H1 (cell line): ENCODE measurements at regions not wholly inside any gene's neighbourhood (a gene's known extent, or its start where the extent isn't known, plus 50 kb on each side); places are given as distances from the start of the nearest gene placed in this dataset.

ENCODE experiments used
- CTCF ChIA-PET: fragments of 300-600 bp; sonication (Branson Sonifier 250); formaldehyde crosslinking; loops from one replicate; lab custom pipeline; 2021; ENCODE audit not compliant: partially characterized antibody; lab: Charles Lee
- POLR2A ChIA-PET: fragments of 300-600 bp; sonication (Branson Sonifier 250); formaldehyde crosslinking; loops from one replicate; lab custom pipeline; 2021; ENCODE audit warnings: inconsistent platforms; ENCODE audit not compliant: partially characterized antibody; lab: Charles Lee
- DNase-seq, 2 experiments: peaks; one replicate each; pipeline versions ENCODE4 v3.0.0 to v3.0.0-alpha.2; 2010 to 2022; ENCODE audit warnings: low spot score in 2 of 2, low read depth in 1 of 2, mixed read lengths in 1 of 2
- FAIRE-seq: peaks from 2 replicates; lab custom pipeline; 2011; peaks lifted over from hg19 to GRCh38; lab: Jason Lieb, UNC
- H2AFZ ChIP-seq: 2 replicates; pipeline ENCODE4 v1.8.1; 2012; ENCODE audit warnings: low read length, inconsistent platforms
- H2AK5ac ChIP-seq: 2 replicates; pipeline ENCODE4 v1.6.1; 2013; ENCODE audit warnings: low read depth, low read length
- H2BK120ac ChIP-seq: replicated peaks from 2 replicates; pipeline ENCODE3; 2013; ENCODE audit warnings: low read depth, low read length, inconsistent platforms
- H2BK12ac ChIP-seq: 2 replicates; pipeline ENCODE4 v1.6.1; 2013; ENCODE audit warnings: low read depth, low read length
- H2BK15ac ChIP-seq: 2 replicates; pipeline ENCODE4 v1.6.1; 2013; ENCODE audit warnings: low read length
- H2BK20ac ChIP-seq: 2 replicates; pipeline ENCODE4 v1.6.1; 2013; ENCODE audit warnings: low read length
- H2BK5ac ChIP-seq: 2 replicates; pipeline ENCODE4 v1.6.1; 2013; ENCODE audit warnings: low read depth, low read length
- H3K14ac ChIP-seq: 2 replicates; pipeline ENCODE4 v1.6.1; 2013; ENCODE audit warnings: inconsistent platforms; ENCODE audit not compliant: insufficient read length
- H3K18ac ChIP-seq: 2 replicates; pipeline ENCODE4 v1.6.1; 2013; ENCODE audit warnings: low read length; ENCODE audit errors: extremely low read depth
- H3K23ac ChIP-seq: 2 replicates; pipeline ENCODE4 v1.6.1; 2013; ENCODE audit warnings: inconsistent platforms; ENCODE audit not compliant: insufficient read length
- H3K23me2 ChIP-seq: 2 replicates; pipeline ENCODE4 v1.6.1; 2013; ENCODE audit warnings: low read depth, low read length
- H3K27ac ChIP-seq: 2 replicates; pipeline ENCODE4 v1.6.1; 2011; ENCODE audit warnings: low read depth, low read length, inconsistent platforms
- H3K27me3 ChIP-seq, 4 experiments: replicated peaks in 1 of 4; 1 replicate in 1 of 4; 2 replicates in 3 of 4; pipeline versions ENCODE4 v1.6.1 to v1.8.1; 2011 to 2013; ENCODE audit warnings: low read length in 3 of 4, mild to moderate bottlenecking in 3 of 4, inconsistent platforms in 2 of 4, mixed read lengths in 2 of 4, moderate library complexity in 1 of 4; ENCODE audit not compliant: control insufficient read depth in 3 of 4, insufficient read depth in 3 of 4; ENCODE audit errors: extremely low read depth in 1 of 4
- H3K36me3 ChIP-seq, 4 experiments: 2 replicates each; pipeline versions ENCODE4 v1.6.1 to v1.8.1; 2011 to 2013; ENCODE audit warnings: mild to moderate bottlenecking in 4 of 4, low read length in 3 of 4, moderate library complexity in 2 of 4, control low read depth in 1 of 4, inconsistent platforms in 1 of 4; ENCODE audit not compliant: insufficient read depth in 4 of 4, control insufficient read depth in 2 of 4
- H3K4ac ChIP-seq: replicated peaks from 2 replicates; pipeline ENCODE3; 2013; ENCODE audit warnings: low read length, low read depth, mixed read lengths, inconsistent platforms; ENCODE audit not compliant: insufficient read length
- H3K4me1 ChIP-seq, 4 experiments: replicated peaks in 1 of 4; 1 replicate in 1 of 4; 2 replicates in 3 of 4; pipeline versions ENCODE4 v1.6.1 to v1.8.1; 2011 to 2013; ENCODE audit warnings: low read length in 3 of 4, inconsistent platforms in 2 of 4, mixed read lengths in 1 of 4; ENCODE audit not compliant: insufficient read depth in 4 of 4, control insufficient read depth in 3 of 4
- H3K4me2 ChIP-seq, 2 experiments: 2 replicates each; pipeline versions ENCODE4 v1.6.1 to v1.8.1; 2011 to 2013; ENCODE audit warnings: low read depth in 2 of 2, low read length in 2 of 2, control low read depth in 1 of 2, inconsistent platforms in 1 of 2, mild to moderate bottlenecking in 1 of 2; ENCODE audit not compliant: insufficient read depth in 1 of 2
- H3K4me3 ChIP-seq, 4 experiments: fragments of 200-600, 300-600 bp in 1 of 4; sonication (generic), shearing (Covaris generic), sonication (Bioruptor Twin) in 1 of 4; 2 replicates each; pipeline versions ENCODE4 v1.5.1 to v1.8.1; 2011 to 2016; ENCODE audit warnings: low read length in 4 of 4, low read depth in 3 of 4, control low read depth in 2 of 4, inconsistent platforms in 2 of 4, mild to moderate bottlenecking in 2 of 4, mixed read lengths in 1 of 4, moderate library complexity in 1 of 4; ENCODE audit not compliant: insufficient read depth in 2 of 4; ENCODE audit errors: extremely low read depth in 1 of 4
- H3K56ac ChIP-seq: replicated peaks from 2 replicates; pipeline ENCODE3; 2013; ENCODE audit warnings: low read depth, mild to moderate bottlenecking, mixed read lengths, low read length, inconsistent platforms; ENCODE audit not compliant: insufficient read length
- H3K79me1 ChIP-seq: 2 replicates; pipeline ENCODE4 v1.6.1; 2013; ENCODE audit warnings: low read depth, low read length, control low read depth
- H3K79me2 ChIP-seq, 2 experiments: 2 replicates each; pipeline versions ENCODE4 v1.6.1 to v1.8.1; 2012 to 2013; ENCODE audit warnings: low read length in 2 of 2, mild to moderate bottlenecking in 2 of 2, inconsistent platforms in 1 of 2; ENCODE audit not compliant: insufficient read depth in 2 of 2, control insufficient read depth in 1 of 2
- H3K9ac ChIP-seq, 4 experiments: replicated peaks in 1 of 4; 1 replicate in 1 of 4; 2 replicates in 3 of 4; pipeline versions ENCODE4 v1.6.1 to v1.8.1; 2011 to 2013; ENCODE audit warnings: low read depth in 3 of 4, low read length in 3 of 4, control low read depth in 2 of 4, mild to moderate bottlenecking in 2 of 4, moderate library complexity in 2 of 4, inconsistent platforms in 1 of 4; ENCODE audit errors: extremely low read depth in 1 of 4
- H3K9me3 ChIP-seq, 2 experiments: 2 replicates each; pipeline versions ENCODE4 v1.6.1 to v1.8.1; 2012 to 2013; ENCODE audit warnings: mild to moderate bottlenecking in 2 of 2, moderate library complexity in 2 of 2, control low read depth in 1 of 2, inconsistent platforms in 1 of 2, low read depth in 1 of 2, low read length in 1 of 2, mixed read lengths in 1 of 2; ENCODE audit not compliant: insufficient read depth in 2 of 2
- H4K20me1 ChIP-seq, 2 experiments: replicated peaks in 1 of 2; 2 replicates each; pipeline versions ENCODE3 to v1.8.1; 2011 to 2013; ENCODE audit warnings: inconsistent platforms in 2 of 2, low read length in 2 of 2, mild to moderate bottlenecking in 1 of 2; ENCODE audit not compliant: insufficient read depth in 2 of 2, control insufficient read depth in 1 of 2
- H4K5ac ChIP-seq: 2 replicates; pipeline ENCODE4 v1.6.1; 2013; ENCODE audit warnings: low read length, low read depth, mixed read lengths, inconsistent platforms; ENCODE audit not compliant: insufficient read length
- H4K8ac ChIP-seq: 2 replicates; pipeline ENCODE4 v1.8.0; 2013; ENCODE audit warnings: mild to moderate bottlenecking, moderate library complexity, low read length, inconsistent platforms; ENCODE audit not compliant: insufficient read depth; ENCODE audit errors: extremely low read depth
- H4K91ac ChIP-seq: replicated peaks from 2 replicates; pipeline ENCODE3; 2013; ENCODE audit warnings: low read length, mixed read lengths, inconsistent platforms; ENCODE audit not compliant: insufficient read length
- BRCA1 ChIP-seq: IDR thresholded peaks from 2 replicates; pipeline ENCODE4 v1.6.1; 2012; ENCODE audit warnings: low read depth, low read length, improper control_type of control experiment
- CBX5 ChIP-seq: fragments of 300-800, 300-1000 bp; sonication (generic); IDR thresholded peaks from 2 replicates; pipeline ENCODE4 v1.7.1; 2016; ENCODE audit warnings: antibody characterized with exemption, low read length, low read depth
- CEBPB ChIP-seq: IDR thresholded peaks from 2 replicates; pipeline ENCODE4 v1.6.1; 2012; ENCODE audit warnings: low read depth, low read length
- JUND ChIP-seq: IDR thresholded peaks from 2 replicates; pipeline ENCODE4 v1.6.1; 2011; ENCODE audit warnings: mild to moderate bottlenecking, improper control_type of control experiment, low read length
- RAD21 ChIP-seq, 2 experiments: IDR thresholded peaks in 1 of 2; conservative IDR thresholded peaks in 1 of 2; 2 replicates each; pipeline ENCODE4 v1.6.1; 2011; ENCODE audit warnings: low read depth in 2 of 2, low read length in 2 of 2, improper control_type of control experiment in 1 of 2, inconsistent platforms in 1 of 2, mild to moderate bottlenecking in 1 of 2, moderate library complexity in 1 of 2
- SIN3A ChIP-seq, 2 experiments: IDR thresholded peaks in 1 of 2; conservative IDR thresholded peaks in 1 of 2; 2 replicates each; pipeline ENCODE4 v1.6.1; 2011 to 2012; ENCODE audit warnings: low read length in 2 of 2, improper control_type of control experiment in 1 of 2, low read depth in 1 of 2, mild to moderate bottlenecking in 1 of 2
- SIX5 ChIP-seq: IDR thresholded peaks from 2 replicates; pipeline ENCODE4 v1.6.1; 2011; ENCODE audit warnings: mild to moderate bottlenecking, low read depth, low read length
- TAF1 ChIP-seq: IDR thresholded peaks from 2 replicates; pipeline ENCODE4 v1.6.1; 2011; ENCODE audit warnings: mild to moderate bottlenecking, low read depth, low read length
- WGBS, 2 experiments: shearing (Covaris generic) in 1 of 2; methylation state at CpG; one replicate each; pipeline versions ENCODE4 v1.1.6 to v1.1.7; 2013 to 2015; ENCODE audit warnings: low lambda C conversion rate in 2 of 2, mixed read lengths in 2 of 2, inconsistent platforms in 1 of 2, low coverage in 1 of 2, missing lambda C conversion rate in 1 of 2; ENCODE audit not compliant: insufficient replicate concordance in 2 of 2, insufficient coverage in 1 of 2, insufficient read length in 1 of 2; ENCODE audit errors: extremely low coverage in 1 of 2, missing lambda C conversion rate in 1 of 2; 5-methylcytosine and 5-hydroxymethylcytosine counted together
- TF ChIP-seq, protein P1 (sequence below): IDR thresholded peaks from 2 replicates; pipeline ENCODE4 v1.6.1; 2012; ENCODE audit warnings: low read length, inconsistent platforms
- TF ChIP-seq, protein P2 (sequence below): IDR thresholded peaks from 2 replicates; pipeline ENCODE4 v1.6.1; 2011; ENCODE audit warnings: low read length, improper control_type of control experiment

DNA sequence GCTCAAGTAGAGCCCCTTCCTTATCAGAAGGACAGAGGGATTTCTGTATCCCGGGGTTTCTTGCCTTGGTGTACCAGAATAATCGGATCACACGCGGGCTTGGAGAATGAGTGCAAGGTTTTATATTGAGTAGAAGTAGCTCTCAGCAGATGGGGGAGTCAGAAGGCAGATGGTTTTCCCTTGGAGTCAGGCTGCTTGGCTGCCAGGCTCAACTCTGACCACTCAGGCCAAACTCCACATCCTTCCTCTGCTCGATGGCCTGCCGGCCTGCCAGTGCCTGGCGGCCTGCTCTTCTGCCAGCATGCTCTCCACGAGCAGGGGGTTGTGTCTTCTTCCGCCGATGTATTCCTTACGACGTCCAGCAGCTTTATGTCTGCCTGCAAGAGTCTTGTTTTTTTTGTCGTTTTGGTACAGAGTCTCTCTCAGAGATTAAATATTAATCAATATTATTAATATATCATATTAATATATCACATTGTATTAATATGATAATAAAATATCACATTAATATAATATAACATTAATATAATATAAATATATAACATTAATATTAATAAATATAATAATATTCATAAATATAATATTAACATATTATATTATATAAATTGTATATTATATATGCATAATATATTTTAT, 229.2 kb upstream of the WSCD1 start:
- no peaks in the 10 kb centered on the region for H3K79me2 ChIP-seq
- CTCF ChIA-PET: interaction anchor here (0.6 kb wide), 1 partner anchor 114 kb away, joined by 3 read pairs; no protein-coding TSS in a partner anchor
- 0 out of 2 replicates have a peak overlapping the region, but pooled peaks have one; percentile 0 for H2AFZ ChIP-seq

More for the DNA sequence above, 229.2 kb upstream of the WSCD1 start:
- H3K27ac ChIP-seq: no peak overlapping the region
- TF ChIP-seq, protein P1, sequence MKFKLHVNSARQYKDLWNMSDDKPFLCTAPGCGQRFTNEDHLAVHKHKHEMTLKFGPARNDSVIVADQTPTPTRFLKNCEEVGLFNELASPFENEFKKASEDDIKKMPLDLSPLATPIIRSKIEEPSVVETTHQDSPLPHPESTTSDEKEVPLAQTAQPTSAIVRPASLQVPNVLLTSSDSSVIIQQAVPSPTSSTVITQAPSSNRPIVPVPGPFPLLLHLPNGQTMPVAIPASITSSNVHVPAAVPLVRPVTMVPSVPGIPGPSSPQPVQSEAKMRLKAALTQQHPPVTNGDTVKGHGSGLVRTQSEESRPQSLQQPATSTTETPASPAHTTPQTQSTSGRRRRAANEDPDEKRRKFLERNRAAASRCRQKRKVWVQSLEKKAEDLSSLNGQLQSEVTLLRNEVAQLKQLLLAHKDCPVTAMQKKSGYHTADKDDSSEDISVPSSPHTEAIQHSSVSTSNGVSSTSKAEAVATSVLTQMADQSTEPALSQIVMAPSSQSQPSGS: no peak
- TF ChIP-seq JUND (no peak), TAF1 (no peak), CBX5 (no peak), SIN3A (conservative IDR thresholded peaks at IDR 0.05 in 1 of 2, IDR thresholded peaks at IDR 0.05 in 1 of 2; ENCODE audit: low read depth in 1 of 2, low read length in 2 of 2) (no peak), CEBPB (no peak), SIX5 (no peak), RAD21 (IDR thresholded peaks at IDR 0.05 in 1 of 2, conservative IDR thresholded peaks at IDR 0.05 in 1 of 2; ENCODE audit: low read depth in 2 of 2, low read length in 2 of 2) (no peak), BRCA1 (no peak)
- TF ChIP-seq, protein P2, sequence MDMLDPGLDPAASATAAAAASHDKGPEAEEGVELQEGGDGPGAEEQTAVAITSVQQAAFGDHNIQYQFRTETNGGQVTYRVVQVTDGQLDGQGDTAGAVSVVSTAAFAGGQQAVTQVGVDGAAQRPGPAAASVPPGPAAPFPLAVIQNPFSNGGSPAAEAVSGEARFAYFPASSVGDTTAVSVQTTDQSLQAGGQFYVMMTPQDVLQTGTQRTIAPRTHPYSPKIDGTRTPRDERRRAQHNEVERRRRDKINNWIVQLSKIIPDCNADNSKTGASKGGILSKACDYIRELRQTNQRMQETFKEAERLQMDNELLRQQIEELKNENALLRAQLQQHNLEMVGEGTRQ: no peak
- TF ChIP-seq, all 59 proteins: peak for 0
- H4K5ac ChIP-seq: no peak overlapping the region
- H3K23me2 ChIP-seq: no peaks in the 10 kb centered on the region
- H3K79me1 ChIP-seq: no peaks in the 10 kb centered on the region
- no peak overlapping the region for H3K9ac ChIP-seq
- POLR2A ChIA-PET: no interaction called here
- no peak overlapping the region for H2BK15ac ChIP-seq
- H2BK5ac ChIP-seq: no peak overlapping the region
- H3K56ac ChIP-seq: no peak overlapping the region
- no peaks in the 10 kb centered on the region for H3K9me3 ChIP-seq
- no peak overlapping the region for H2BK120ac ChIP-seq
- H3K36me3 ChIP-seq: no peaks in the 10 kb centered on the region
- H3K18ac ChIP-seq: no peak overlapping the region
- no peak overlapping the region for H2BK20ac ChIP-seq
- DNase-seq (no peak), FAIRE-seq (no peak)
- 0 out of 2 replicates have a peak overlapping the region, but pooled peaks have one; percentile 35 for H4K8ac ChIP-seq
- no peaks in the 10 kb centered on the region for H3K4me1 ChIP-seq
- H3K14ac ChIP-seq: no peak overlapping the region
- no peak overlapping the region for H4K91ac ChIP-seq
- H4K20me1 ChIP-seq: no peaks in the 10 kb centered on the region
- 89% methylated on average over 13 of the region's 13 CpGs; no CpG with 5 or more reads in 1 of the 2 experiments for WGBS, 2 experiments
- no peak overlapping the region for H2BK12ac ChIP-seq
- H3K4me2 ChIP-seq: no peak overlapping the region
- no peaks in the 10 kb centered on the region for H3K27me3 ChIP-seq
- H3K23ac ChIP-seq: no peak overlapping the region
- no peak overlapping the region for H3K4ac ChIP-seq
- no peak overlapping the region for H2AK5ac ChIP-seq
- no peak overlapping the region for H3K4me3 ChIP-seq
